ENCODE measurements at regions not wholly inside any gene's neighbourhood (a gene's known extent, or its start where the extent isn't known, plus 50 kb on each side); places are given as distances from the start of the nearest gene placed in this dataset.

- Histone ChIP-seq H3K27ac (ENCODE audit: low read depth in 2 of 2, low read length in 1 of 2) (no peak overlapping the region), H3K36me3 (replicated peaks in 1 of 2; ENCODE audit: control insufficient read depth in 1 of 2, insufficient read depth in 2 of 2, low read length in 1 of 2) (no peaks in the 10 kb centered on the region), H3K4me3 (ENCODE audit: low read depth in 2 of 2, low read length in 1 of 2) (no peak overlapping the region), H4K20me1 (ENCODE audit: insufficient read depth) (no peaks in the 10 kb centered on the region), H3K4me1 (ENCODE audit: control insufficient read depth in 1 of 2, insufficient read depth in 2 of 2, low read depth in 1 of 2, low read length in 1 of 2) (no peaks in the 10 kb centered on the region; a peak in 1 of 4 replicates), H3K4me2 (no peak overlapping the region), H3K9ac (no peak overlapping the region), H3F3A (replicated peaks; ENCODE audit: insufficient read depth) (no peaks in the 10 kb centered on the region), H3K79me2 (ENCODE audit: insufficient read depth) (no peaks in the 10 kb centered on the region), H3K9me3 (no peaks in the 10 kb centered on the region), H3K27me3 (ENCODE audit: insufficient read depth) (no peaks in the 10 kb centered on the region), H3K9me2 (no peaks in the 10 kb centered on the region), H2AFZ (ENCODE audit: low read depth) (no peak overlapping the region)
- TF ChIP-seq, protein P1, sequence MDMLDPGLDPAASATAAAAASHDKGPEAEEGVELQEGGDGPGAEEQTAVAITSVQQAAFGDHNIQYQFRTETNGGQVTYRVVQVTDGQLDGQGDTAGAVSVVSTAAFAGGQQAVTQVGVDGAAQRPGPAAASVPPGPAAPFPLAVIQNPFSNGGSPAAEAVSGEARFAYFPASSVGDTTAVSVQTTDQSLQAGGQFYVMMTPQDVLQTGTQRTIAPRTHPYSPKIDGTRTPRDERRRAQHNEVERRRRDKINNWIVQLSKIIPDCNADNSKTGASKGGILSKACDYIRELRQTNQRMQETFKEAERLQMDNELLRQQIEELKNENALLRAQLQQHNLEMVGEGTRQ (IDR thresholded peaks at IDR 0.05; ENCODE audit: borderline replicate concordance, low read depth, low read length): no peak
- no peak for TF ChIP-seq CHD2 (IDR thresholded peaks at IDR 0.05; ENCODE audit: low read length, partially characterized antibody)
- TF ChIP-seq, protein P2, sequence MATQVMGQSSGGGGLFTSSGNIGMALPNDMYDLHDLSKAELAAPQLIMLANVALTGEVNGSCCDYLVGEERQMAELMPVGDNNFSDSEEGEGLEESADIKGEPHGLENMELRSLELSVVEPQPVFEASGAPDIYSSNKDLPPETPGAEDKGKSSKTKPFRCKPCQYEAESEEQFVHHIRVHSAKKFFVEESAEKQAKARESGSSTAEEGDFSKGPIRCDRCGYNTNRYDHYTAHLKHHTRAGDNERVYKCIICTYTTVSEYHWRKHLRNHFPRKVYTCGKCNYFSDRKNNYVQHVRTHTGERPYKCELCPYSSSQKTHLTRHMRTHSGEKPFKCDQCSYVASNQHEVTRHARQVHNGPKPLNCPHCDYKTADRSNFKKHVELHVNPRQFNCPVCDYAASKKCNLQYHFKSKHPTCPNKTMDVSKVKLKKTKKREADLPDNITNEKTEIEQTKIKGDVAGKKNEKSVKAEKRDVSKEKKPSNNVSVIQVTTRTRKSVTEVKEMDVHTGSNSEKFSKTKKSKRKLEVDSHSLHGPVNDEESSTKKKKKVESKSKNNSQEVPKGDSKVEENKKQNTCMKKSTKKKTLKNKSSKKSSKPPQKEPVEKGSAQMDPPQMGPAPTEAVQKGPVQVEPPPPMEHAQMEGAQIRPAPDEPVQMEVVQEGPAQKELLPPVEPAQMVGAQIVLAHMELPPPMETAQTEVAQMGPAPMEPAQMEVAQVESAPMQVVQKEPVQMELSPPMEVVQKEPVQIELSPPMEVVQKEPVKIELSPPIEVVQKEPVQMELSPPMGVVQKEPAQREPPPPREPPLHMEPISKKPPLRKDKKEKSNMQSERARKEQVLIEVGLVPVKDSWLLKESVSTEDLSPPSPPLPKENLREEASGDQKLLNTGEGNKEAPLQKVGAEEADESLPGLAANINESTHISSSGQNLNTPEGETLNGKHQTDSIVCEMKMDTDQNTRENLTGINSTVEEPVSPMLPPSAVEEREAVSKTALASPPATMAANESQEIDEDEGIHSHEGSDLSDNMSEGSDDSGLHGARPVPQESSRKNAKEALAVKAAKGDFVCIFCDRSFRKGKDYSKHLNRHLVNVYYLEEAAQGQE (IDR thresholded peaks at IDR 0.05; ENCODE audit: low read depth, low read length): no peak
- TF ChIP-seq MEF2A (IDR thresholded peaks at IDR 0.05; ENCODE audit: borderline replicate concordance, low read depth): no peak
- no peak for TF ChIP-seq SMC3 (IDR thresholded peaks at IDR 0.05; ENCODE audit: low read depth, low read length)
- TF ChIP-seq POLR2AphosphoS5 (IDR thresholded peaks at IDR 0.05; ENCODE audit: low read depth, low read length): no peak
- no peak for TF ChIP-seq RXRA (IDR thresholded peaks at IDR 0.05; ENCODE audit: borderline replicate concordance, low read depth)
- ChIA-PET POLR2A (no interaction called here), CTCF (interaction anchor here (1.6 kb wide), 1 partner anchor 17 kb away, joined by 4 read pairs; no protein-coding TSS in a partner anchor)
- no peak for DNase-seq
- WGBS (ENCODE audit: low lambda C conversion rate): 3% methylated on average over 2 of the region's 2 CpGs
Measured at GRCh38 chr4:157961229-157961990, 211.4 kb downstream of the GASK1B start.

GRCh38 chr4:157957905-157958304, 214.9 kb downstream of the GASK1B start:
- H3F3A ChIP-seq (replicated peaks; ENCODE audit: insufficient read depth): no peaks in the 10 kb centered on the region
- ChIA-PET CTCF (no interaction called here), POLR2A (no interaction called here)
- 58% methylated on average over 1 of the region's 1 CpG for WGBS (ENCODE audit: low lambda C conversion rate)
- H4K20me1 ChIP-seq (ENCODE audit: insufficient read depth): no peaks in the 10 kb centered on the region
- no peak overlapping the region for H3K9ac ChIP-seq
- no peaks in the 10 kb centered on the region for H3K9me2 ChIP-seq
- H3K9me3 ChIP-seq: no peaks in the 10 kb centered on the region
- H3K27me3 ChIP-seq (ENCODE audit: insufficient read depth): no peaks in the 10 kb centered on the region
- no peak for DNase-seq
- H3K36me3 ChIP-seq (replicated peaks in 1 of 2; ENCODE audit: control insufficient read depth in 1 of 2, insufficient read depth in 2 of 2, low read length in 1 of 2): no peaks in the 10 kb centered on the region
- H3K4me2 ChIP-seq: no peak overlapping the region
- no peak overlapping the region for H2AFZ ChIP-seq (ENCODE audit: low read depth)
- H3K4me3 ChIP-seq (ENCODE audit: low read depth in 2 of 2, low read length in 1 of 2): no peak overlapping the region
- H3K4me1 ChIP-seq (ENCODE audit: control insufficient read depth in 1 of 2, insufficient read depth in 2 of 2, low read depth in 1 of 2, low read length in 1 of 2): no peaks in the 10 kb centered on the region; a peak in 1 of 4 replicates
- H3K79me2 ChIP-seq (ENCODE audit: insufficient read depth): no peaks in the 10 kb centered on the region
- no peak overlapping the region for H3K27ac ChIP-seq (ENCODE audit: low read depth in 2 of 2, low read length in 1 of 2)
- no peak for TF ChIP-seq EZH2phosphoT487 (IDR thresholded peaks at IDR 0.05; ENCODE audit: borderline replicate concordance, low read depth)
- TF ChIP-seq, protein P3, sequence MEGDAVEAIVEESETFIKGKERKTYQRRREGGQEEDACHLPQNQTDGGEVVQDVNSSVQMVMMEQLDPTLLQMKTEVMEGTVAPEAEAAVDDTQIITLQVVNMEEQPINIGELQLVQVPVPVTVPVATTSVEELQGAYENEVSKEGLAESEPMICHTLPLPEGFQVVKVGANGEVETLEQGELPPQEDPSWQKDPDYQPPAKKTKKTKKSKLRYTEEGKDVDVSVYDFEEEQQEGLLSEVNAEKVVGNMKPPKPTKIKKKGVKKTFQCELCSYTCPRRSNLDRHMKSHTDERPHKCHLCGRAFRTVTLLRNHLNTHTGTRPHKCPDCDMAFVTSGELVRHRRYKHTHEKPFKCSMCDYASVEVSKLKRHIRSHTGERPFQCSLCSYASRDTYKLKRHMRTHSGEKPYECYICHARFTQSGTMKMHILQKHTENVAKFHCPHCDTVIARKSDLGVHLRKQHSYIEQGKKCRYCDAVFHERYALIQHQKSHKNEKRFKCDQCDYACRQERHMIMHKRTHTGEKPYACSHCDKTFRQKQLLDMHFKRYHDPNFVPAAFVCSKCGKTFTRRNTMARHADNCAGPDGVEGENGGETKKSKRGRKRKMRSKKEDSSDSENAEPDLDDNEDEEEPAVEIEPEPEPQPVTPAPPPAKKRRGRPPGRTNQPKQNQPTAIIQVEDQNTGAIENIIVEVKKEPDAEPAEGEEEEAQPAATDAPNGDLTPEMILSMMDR (IDR thresholded peaks at IDR 0.05): no peak
- TF ChIP-seq EP300 (IDR thresholded peaks at IDR 0.05; ENCODE audit: borderline replicate concordance in 1 of 2, low read depth in 1 of 2, low read length in 1 of 2): no peak
- no peak for TF ChIP-seq RXRA (IDR thresholded peaks at IDR 0.05; ENCODE audit: borderline replicate concordance, low read depth)
- TF ChIP-seq, protein P1 (IDR thresholded peaks at IDR 0.05; ENCODE audit: borderline replicate concordance, low read depth, low read length): no peak
- TF ChIP-seq USF1 (IDR thresholded peaks at IDR 0.05; ENCODE audit: borderline replicate concordance, low read depth): no peak
- no peak for TF ChIP-seq POLR2AphosphoS5 (IDR thresholded peaks at IDR 0.05; ENCODE audit: low read depth, low read length)
- TF ChIP-seq MAX (IDR thresholded peaks at IDR 0.05; ENCODE audit: low read depth): no peak
- no peak for TF ChIP-seq TCF12 (IDR thresholded peaks at IDR 0.05)
- TF ChIP-seq TAF1 (IDR thresholded peaks at IDR 0.05; ENCODE audit: borderline replicate concordance, low read depth, low read length): no peak
- TF ChIP-seq MEF2A (IDR thresholded peaks at IDR 0.05; ENCODE audit: borderline replicate concordance, low read depth): no peak
- no peak for TF ChIP-seq JUND (IDR thresholded peaks at IDR 0.05)
- no peak for TF ChIP-seq RFX5 (IDR thresholded peaks at IDR 0.05; ENCODE audit: low read length)
